GM12865 (cell line): ENCODE measurements at regions not wholly inside any gene's neighbourhood (a gene's known extent, or its start where the extent isn't known, plus 50 kb on each side); places are given as distances from the start of the nearest gene placed in this dataset.
"Not testable (repeated sequence)": the region's sequence is repeated elsewhere in the genome, so short reads cannot be mapped to it uniquely, and the experiment has no call there.

ENCODE experiments used
- DNase-seq: peaks from one replicate; pipeline ENCODE4 v3.0.0; 2010; ENCODE audit warnings: low read depth
- H3K4me3 ChIP-seq: 2 replicates; pipeline ENCODE4 v1.5.1; 2011; ENCODE audit warnings: mild to moderate bottlenecking, low read depth, low read length, control low read depth
- TF ChIP-seq, protein P1 (sequence below): IDR thresholded peaks from 2 replicates; pipeline ENCODE4 v1.5.1; 2011; ENCODE audit warnings: low read length, control low read depth, low read depth, inconsistent platforms; ENCODE audit not compliant: insufficient read depth; ENCODE audit errors: missing control alignments

DNA sequence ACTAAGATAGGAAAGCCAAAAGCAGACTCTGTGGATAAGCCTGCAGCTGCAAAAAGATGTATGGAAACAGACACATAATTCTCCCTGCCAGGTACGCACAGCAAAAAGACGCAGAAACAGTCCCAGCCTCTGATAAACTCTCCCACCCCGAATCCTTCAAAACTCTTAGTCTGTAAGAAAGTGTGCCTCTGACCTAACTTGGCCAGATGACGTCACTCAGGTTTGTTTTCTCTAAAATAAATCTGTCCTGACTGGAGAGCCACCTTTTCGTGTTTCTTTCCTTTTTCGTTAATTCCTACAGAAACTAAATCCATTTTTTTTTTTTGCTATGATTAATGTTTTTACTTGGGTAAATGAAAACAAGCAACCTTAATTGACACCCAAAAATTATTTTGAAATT, 793.8 kb downstream of the SORCS1 start:
- no peak overlapping the region for H3K4me3 ChIP-seq
- TF ChIP-seq, protein P1, sequence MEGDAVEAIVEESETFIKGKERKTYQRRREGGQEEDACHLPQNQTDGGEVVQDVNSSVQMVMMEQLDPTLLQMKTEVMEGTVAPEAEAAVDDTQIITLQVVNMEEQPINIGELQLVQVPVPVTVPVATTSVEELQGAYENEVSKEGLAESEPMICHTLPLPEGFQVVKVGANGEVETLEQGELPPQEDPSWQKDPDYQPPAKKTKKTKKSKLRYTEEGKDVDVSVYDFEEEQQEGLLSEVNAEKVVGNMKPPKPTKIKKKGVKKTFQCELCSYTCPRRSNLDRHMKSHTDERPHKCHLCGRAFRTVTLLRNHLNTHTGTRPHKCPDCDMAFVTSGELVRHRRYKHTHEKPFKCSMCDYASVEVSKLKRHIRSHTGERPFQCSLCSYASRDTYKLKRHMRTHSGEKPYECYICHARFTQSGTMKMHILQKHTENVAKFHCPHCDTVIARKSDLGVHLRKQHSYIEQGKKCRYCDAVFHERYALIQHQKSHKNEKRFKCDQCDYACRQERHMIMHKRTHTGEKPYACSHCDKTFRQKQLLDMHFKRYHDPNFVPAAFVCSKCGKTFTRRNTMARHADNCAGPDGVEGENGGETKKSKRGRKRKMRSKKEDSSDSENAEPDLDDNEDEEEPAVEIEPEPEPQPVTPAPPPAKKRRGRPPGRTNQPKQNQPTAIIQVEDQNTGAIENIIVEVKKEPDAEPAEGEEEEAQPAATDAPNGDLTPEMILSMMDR, result no peak
- no peak for DNase-seq

DNA sequence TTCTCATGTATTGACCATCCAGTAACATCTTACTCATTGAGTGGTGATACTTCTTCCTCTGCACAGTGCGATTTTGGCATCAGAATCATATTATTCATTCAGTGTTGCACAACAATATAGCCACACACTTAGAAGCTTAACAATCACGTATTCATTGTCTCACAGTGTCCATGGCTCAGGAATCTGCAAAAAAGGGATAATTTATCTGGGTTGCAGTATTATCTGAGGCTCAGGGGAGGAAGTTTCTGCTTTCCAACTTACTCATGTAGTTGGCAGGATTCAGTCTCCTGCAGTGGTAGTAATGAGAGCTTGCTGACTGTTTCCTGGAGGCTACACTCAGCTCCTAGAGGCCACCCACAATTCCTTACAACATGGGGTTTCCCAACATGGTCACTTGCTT, 803.6 kb downstream of the SORCS1 start:
- no peak for DNase-seq
- TF ChIP-seq, protein P1, result no peak
- no peak overlapping the region for H3K4me3 ChIP-seq

DNA sequence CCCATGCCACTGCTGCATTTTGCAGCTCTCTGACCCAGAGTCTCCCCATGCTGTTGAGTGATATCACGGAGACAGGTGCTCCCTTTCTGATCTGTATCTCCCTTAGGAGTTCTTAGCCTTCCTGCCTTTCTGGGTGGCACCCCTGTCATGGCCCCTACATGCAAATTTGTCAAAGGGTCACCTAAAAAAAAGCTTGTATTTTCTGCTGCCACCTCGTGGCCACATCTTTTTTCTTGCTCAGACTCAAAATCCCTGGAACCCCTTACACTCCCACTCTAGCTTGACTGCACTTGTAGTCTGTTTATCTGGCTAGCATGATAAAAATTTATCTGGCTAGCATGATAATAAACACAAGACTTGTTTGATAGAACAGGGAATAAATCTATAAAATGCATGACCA, 809.1 kb downstream of the SORCS1 start:
- H3K4me3 ChIP-seq, result no peak overlapping the region
- TF ChIP-seq, protein P1, result no peak
- DNase-seq, result peak; percentile 14

DNA sequence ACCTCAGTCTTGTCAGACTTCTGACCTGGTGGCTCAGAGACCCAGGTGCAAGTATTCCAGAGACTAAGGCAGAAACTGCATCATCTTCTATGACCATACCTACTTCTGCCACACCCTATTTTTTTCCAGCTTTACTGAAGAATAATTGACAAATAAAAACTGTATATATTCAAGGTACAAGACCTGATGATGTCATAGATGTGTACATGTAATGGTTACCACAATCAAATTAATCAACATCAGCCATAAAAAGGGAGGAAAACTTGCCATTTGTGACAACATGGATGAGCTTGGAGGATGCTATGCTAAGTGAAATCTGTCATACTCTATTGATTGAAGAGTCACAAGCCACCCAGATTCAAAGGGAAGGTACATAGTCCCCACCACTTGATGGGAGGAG, 815.6 kb downstream of the SORCS1 start:
- H3K4me3 ChIP-seq, result no peak overlapping the region
- TF ChIP-seq, protein P1, result no peak
- no peak for DNase-seq

DNA sequence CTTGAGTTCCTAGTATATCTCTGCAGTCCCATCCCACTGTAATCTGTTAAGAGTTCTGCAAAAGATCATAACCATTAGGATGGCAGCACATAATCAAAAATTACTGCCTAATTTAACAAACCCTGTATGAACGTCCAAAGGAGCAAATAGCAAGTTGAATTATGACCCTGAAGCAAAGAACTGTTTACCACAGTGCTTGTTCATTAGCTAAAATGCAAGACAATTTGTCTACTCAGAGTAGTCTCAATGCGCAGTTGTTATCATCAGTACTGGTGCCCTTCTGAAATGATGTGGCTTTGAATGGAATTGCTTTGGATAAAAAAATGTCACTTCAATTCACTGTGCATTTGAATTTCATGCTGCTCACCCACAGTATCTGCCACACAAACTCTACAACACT, 817.0 kb downstream of the SORCS1 start:
- no peak for DNase-seq
- H3K4me3 ChIP-seq, result no peak overlapping the region
- TF ChIP-seq, protein P1, result no peak

DNA sequence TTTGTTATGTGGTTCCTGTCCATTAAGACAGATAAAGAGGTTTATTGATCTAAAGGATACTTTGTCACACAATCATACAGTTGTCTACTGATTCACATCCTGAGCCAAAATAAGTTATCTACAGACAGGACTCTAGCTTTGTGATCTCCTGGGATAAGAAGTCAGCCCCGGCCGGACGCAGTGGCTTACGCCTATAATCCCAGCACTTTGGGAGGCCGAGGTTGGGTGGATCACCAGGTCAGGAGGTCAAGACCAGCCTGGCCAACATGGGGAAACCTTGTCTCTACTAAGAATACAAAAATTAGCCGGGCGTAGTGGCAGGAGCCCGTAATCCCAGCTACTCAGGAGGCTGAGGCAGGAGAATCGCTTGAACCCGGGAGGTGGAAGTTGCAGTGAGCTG, 821.0 kb downstream of the SORCS1 start:
- not testable (repeated sequence) for H3K4me3 ChIP-seq, DNase-seq

DNA sequence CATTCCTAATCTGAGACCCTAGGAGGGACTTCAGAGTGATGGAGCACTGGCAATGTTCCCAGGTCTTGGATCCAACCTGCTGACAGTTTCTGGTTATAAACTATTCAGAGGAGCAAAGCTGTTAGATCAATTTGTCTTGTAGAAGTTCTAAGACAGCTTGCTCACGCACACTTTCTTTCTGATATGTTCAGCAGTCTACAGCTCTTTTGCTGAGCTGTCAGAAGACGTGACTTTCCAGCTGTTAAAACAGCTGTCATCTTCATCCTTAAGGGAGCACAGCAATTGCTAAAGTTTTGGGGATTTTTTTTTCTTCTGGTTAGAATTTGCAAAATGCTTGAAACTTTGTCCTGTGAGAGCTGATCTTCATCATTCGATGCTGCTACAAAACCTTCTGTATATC, 823.1 kb downstream of the SORCS1 start:
- H3K4me3 ChIP-seq, result no peak overlapping the region
- DNase-seq, result no peak
- TF ChIP-seq, protein P1, result no peak
